ENCODE measurements at regions not wholly inside any gene's neighbourhood (a gene's known extent, or its start where the extent isn't known, plus 50 kb on each side); places are given as distances from the start of the nearest gene placed in this dataset.

GRCh38 chr20:57059055-57059596, 207.3 kb downstream of the BMP7 start:
- H3K27me3 ChIP-seq = peaks cover 11% of the 10 kb centered on the region
- TF ChIP-seq EZH2 (IDR thresholded peaks at IDR 0.05; ENCODE audit: borderline replicate concordance) (no peak), CTCF (IDR thresholded peaks at IDR 0.05; ENCODE audit: poor library complexity) (no peak), EZH2phosphoT487 (IDR thresholded peaks at IDR 0.05; ENCODE audit: low read depth, severe bottlenecking, unreplicated experiment) (no peak)
- WGBS (ENCODE audit: low lambda C conversion rate, missing lambda C conversion rate) = 81% methylated on average over 4 of the region's 4 CpGs

GRCh38 chr20:57060407-57061050, 205.9 kb downstream of the BMP7 start:
- Histone ChIP-seq H3K4me1 (ENCODE audit: insufficient read depth) (no peaks in the 10 kb centered on the region), H4K20me1 (ENCODE audit: insufficient read depth, poor library complexity, severe bottlenecking) (no peaks in the 10 kb centered on the region), H3K27ac (no peak overlapping the region), H3K27me3 (peaks cover 18% of the 10 kb centered on the region), H3K79me2 (no peaks in the 10 kb centered on the region), H3K4me3 (no peak overlapping the region), H2AFZ (no peak overlapping the region), H3K36me3 (replicated peaks; ENCODE audit: insufficient read depth, low read depth) (no peaks in the 10 kb centered on the region), H3K9me3 (ENCODE audit: low read depth) (no peaks in the 10 kb centered on the region), H3K9me2 (replicated peaks; ENCODE audit: insufficient read depth) (no peaks in the 10 kb centered on the region), H3K4me2 (no peak overlapping the region)
- WGBS (ENCODE audit: low lambda C conversion rate, missing lambda C conversion rate) = 82% methylated on average over 8 of the region's 8 CpGs
- no peak for TF ChIP-seq CTCF (IDR thresholded peaks at IDR 0.05; ENCODE audit: poor library complexity)
- no peak for TF ChIP-seq EZH2phosphoT487 (IDR thresholded peaks at IDR 0.05; ENCODE audit: low read depth, severe bottlenecking, unreplicated experiment)
- no peak for TF ChIP-seq EZH2 (IDR thresholded peaks at IDR 0.05; ENCODE audit: borderline replicate concordance)
- DNase-seq (ENCODE audit: low spot score) = no peak

More at GRCh38 chr20:57059055-57059596, 207.3 kb downstream of the BMP7 start:
- no peaks in the 10 kb centered on the region for H3K9me2 ChIP-seq (replicated peaks; ENCODE audit: insufficient read depth)
- no peaks in the 10 kb centered on the region for H3K79me2 ChIP-seq
- no peaks in the 10 kb centered on the region for H4K20me1 ChIP-seq (ENCODE audit: insufficient read depth, poor library complexity, severe bottlenecking)
- H3K4me2 ChIP-seq = no peak overlapping the region
- no peak overlapping the region for H3K4me3 ChIP-seq
- H3K36me3 ChIP-seq (replicated peaks; ENCODE audit: insufficient read depth, low read depth) = no peaks in the 10 kb centered on the region
- no peak for DNase-seq (ENCODE audit: low spot score)
- no peak overlapping the region for H3K27ac ChIP-seq
- no peaks in the 10 kb centered on the region for H3K9me3 ChIP-seq (ENCODE audit: low read depth)
- H3K4me1 ChIP-seq (ENCODE audit: insufficient read depth) = no peaks in the 10 kb centered on the region
- H2AFZ ChIP-seq = no peak overlapping the region

- Histone ChIP-seq H3K27ac (no peak overlapping the region), H3K4me2 (no peak overlapping the region), H3K9me2 (replicated peaks; ENCODE audit: insufficient read depth) (no peaks in the 10 kb centered on the region), H3K9me3 (ENCODE audit: low read depth) (no peaks in the 10 kb centered on the region), H4K20me1 (ENCODE audit: insufficient read depth, poor library complexity, severe bottlenecking) (no peaks in the 10 kb centered on the region), H3K79me2 (no peaks in the 10 kb centered on the region), H3K4me1 (ENCODE audit: insufficient read depth) (peaks cover under 1% of the 10 kb centered on the region), H3K36me3 (replicated peaks; ENCODE audit: insufficient read depth, low read depth) (no peaks in the 10 kb centered on the region), H3K27me3 (peaks cover 24% of the 10 kb centered on the region), H2AFZ (no peak overlapping the region), H3K4me3 (no peak overlapping the region)
- 40% methylated on average over 14 of the region's 14 CpGs for WGBS (ENCODE audit: low lambda C conversion rate, missing lambda C conversion rate)
- TF ChIP-seq CTCF (IDR thresholded peaks at IDR 0.05; ENCODE audit: poor library complexity) (peak; percentile 69), EZH2 (IDR thresholded peaks at IDR 0.05; ENCODE audit: borderline replicate concordance) (no peak)
- DNase-seq (ENCODE audit: low spot score) = peak; percentile 67
Observed at GRCh38 chr20:57061051-57061900, 205.2 kb downstream of the BMP7 start.
